ENCODE measurements at regions not wholly inside any gene's neighbourhood (a gene's known extent, or its start where the extent isn't known, plus 50 kb on each side); places are given as distances from the start of the nearest gene placed in this dataset.

DNA sequence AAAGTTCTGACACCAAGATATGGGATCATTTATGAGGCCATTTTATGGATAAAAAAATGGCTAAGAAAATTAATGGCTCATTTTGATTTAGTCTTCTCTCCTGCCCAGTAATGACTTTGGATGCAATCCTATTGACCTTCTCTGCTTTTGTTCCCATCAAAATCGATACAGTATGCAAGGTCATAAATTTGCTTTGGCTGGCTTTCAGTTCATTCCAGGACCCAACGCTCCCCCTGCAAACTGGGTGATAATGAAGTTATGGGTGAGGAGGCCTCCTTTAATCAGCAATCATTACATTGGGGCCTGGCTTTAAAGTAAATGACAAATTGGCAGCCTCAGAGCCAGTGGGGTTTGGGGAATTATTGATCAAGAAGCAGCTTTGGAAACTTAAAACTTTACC is 351.8 kb upstream of the GYPC start:
- 77% methylated on average over 2 of the region's 2 CpGs for WGBS, 2 donors
- intact Hi-C loops (cut with DNase I; ENCODE audit: low total_unique reads), result no loop called here
- TF ChIP-seq, protein P1, sequence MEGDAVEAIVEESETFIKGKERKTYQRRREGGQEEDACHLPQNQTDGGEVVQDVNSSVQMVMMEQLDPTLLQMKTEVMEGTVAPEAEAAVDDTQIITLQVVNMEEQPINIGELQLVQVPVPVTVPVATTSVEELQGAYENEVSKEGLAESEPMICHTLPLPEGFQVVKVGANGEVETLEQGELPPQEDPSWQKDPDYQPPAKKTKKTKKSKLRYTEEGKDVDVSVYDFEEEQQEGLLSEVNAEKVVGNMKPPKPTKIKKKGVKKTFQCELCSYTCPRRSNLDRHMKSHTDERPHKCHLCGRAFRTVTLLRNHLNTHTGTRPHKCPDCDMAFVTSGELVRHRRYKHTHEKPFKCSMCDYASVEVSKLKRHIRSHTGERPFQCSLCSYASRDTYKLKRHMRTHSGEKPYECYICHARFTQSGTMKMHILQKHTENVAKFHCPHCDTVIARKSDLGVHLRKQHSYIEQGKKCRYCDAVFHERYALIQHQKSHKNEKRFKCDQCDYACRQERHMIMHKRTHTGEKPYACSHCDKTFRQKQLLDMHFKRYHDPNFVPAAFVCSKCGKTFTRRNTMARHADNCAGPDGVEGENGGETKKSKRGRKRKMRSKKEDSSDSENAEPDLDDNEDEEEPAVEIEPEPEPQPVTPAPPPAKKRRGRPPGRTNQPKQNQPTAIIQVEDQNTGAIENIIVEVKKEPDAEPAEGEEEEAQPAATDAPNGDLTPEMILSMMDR (IDR thresholded peaks at IDR 0.05), result no peak
- no peak for TF ChIP-seq POLR2A (IDR thresholded peaks at IDR 0.05)
- no peak overlapping the region for H3K4me3 ChIP-seq (ENCODE audit: low read depth, poor library complexity, severe bottlenecking)
- no peak for DNase-seq (ENCODE audit: low spot score in 2 of 2)

DNA sequence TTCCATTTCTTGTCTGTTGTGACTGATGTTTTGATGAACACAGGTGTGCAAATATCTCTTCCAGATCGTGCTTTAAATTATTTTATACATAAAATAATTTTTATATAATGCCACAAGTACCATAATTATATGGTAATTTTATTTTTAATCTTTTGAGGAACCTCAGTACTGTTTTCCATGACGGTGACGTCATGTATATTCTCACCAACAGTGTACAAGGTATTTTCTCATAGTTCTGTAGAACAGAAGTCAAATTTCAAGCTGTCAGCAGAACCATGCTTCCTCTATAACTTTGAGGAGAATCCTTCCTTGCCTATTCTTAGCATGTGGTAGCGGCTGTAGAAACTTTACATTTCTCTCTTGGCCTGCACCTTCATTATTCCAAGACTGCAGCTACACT is 349.4 kb upstream of the GYPC start:
- no peak for TF ChIP-seq POLR2A (IDR thresholded peaks at IDR 0.05)
- TF ChIP-seq, protein P1 (IDR thresholded peaks at IDR 0.05), result no peak
- H3K4me3 ChIP-seq (ENCODE audit: low read depth, poor library complexity, severe bottlenecking), result no peak overlapping the region
- intact Hi-C loops (cut with DNase I; ENCODE audit: low total_unique reads), result no loop called here
- WGBS, 2 donors, result 76 to 82% methylated on average over 4 of the region's 4 CpGs
- DNase-seq (ENCODE audit: low spot score in 2 of 2), result no peak

DNA sequence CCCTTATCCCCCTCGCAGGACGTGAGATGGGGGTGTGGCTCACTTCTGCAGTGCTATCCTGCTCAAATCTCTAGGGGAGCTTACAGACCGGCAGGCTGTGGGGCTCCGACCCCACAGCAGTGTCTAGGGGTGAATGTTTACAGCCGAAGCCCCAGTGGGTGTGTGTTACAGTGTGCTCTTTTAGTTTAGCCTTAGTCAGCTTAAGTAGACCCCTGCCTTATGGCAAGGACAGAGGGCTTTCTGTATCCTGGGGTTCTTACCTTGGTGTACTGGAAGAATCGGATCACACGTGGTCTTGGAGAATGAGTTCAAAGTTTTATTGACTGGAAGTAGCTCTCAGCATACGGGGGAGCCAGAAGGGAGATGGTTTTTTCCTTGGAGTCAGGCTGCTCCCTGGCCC is 348.2 kb upstream of the GYPC start:
- TF ChIP-seq, protein P1 (IDR thresholded peaks at IDR 0.05), result no peak
- TF ChIP-seq POLR2A (IDR thresholded peaks at IDR 0.05), result no peak
- H3K4me3 ChIP-seq (ENCODE audit: low read depth, poor library complexity, severe bottlenecking), result no peak overlapping the region
- 63 to 76% methylated on average over 8 of the region's 8 CpGs for WGBS, 2 donors
- DNase-seq (ENCODE audit: low spot score in 2 of 2), result no peak
- intact Hi-C loops (cut with DNase I; ENCODE audit: low total_unique reads), result no loop called here

DNA sequence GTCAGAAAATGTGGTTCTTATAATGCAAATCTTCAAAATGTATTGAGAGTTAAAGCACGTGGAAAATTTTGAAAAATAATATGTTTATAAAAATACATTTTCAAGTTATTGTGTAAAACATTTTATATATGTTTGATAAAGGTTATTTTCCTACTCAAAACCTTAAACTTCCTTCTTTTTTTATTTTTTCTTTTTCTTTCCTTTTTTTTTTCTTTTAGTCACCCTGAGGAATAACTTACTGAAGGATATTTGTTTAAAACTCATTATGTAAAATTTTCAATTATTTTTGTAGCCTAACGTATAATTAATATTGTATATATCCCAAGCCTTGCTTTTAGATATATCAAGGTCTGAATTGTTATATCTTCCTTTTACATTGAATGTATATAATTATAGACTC is 346.8 kb upstream of the GYPC start:
- H3K4me3 ChIP-seq (ENCODE audit: low read depth, poor library complexity, severe bottlenecking), result no peak overlapping the region
- 85 to 92% methylated on average over 2 of the region's 2 CpGs for WGBS, 2 donors
- intact Hi-C loops (cut with DNase I; ENCODE audit: low total_unique reads), result no loop called here
- DNase-seq (ENCODE audit: low spot score in 2 of 2), result no peak
- TF ChIP-seq POLR2A (IDR thresholded peaks at IDR 0.05), result no peak
- TF ChIP-seq, protein P1 (IDR thresholded peaks at IDR 0.05), result no peak

DNA sequence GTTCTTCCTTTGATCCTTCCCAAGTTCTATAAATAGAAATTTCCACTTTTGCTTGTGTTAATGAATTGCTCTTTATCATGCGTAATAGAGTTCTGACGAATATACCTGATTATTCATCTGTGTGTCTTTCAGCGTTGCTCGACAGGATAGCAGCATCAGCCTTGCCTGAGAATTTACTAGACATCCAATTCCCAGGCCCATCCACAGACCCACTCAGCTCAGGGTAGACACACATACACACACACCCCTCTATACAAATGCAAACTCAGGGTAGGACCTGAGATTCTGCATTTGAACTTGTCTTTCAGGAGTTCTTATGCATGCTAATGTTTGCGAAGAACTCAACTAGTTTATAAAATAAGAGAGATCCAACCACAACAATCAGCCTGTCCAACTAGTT is 343.4 kb upstream of the GYPC start:
- WGBS, 2 donors, result 81 to 87% methylated on average over 5 of the region's 5 CpGs
- H3K4me3 ChIP-seq (ENCODE audit: low read depth, poor library complexity, severe bottlenecking), result no peak overlapping the region
- intact Hi-C loops (cut with DNase I; ENCODE audit: low total_unique reads), result no loop called here
- no peak for DNase-seq (ENCODE audit: low spot score in 2 of 2)
- TF ChIP-seq POLR2A (IDR thresholded peaks at IDR 0.05), result no peak
- TF ChIP-seq, protein P1 (IDR thresholded peaks at IDR 0.05), result no peak

DNA sequence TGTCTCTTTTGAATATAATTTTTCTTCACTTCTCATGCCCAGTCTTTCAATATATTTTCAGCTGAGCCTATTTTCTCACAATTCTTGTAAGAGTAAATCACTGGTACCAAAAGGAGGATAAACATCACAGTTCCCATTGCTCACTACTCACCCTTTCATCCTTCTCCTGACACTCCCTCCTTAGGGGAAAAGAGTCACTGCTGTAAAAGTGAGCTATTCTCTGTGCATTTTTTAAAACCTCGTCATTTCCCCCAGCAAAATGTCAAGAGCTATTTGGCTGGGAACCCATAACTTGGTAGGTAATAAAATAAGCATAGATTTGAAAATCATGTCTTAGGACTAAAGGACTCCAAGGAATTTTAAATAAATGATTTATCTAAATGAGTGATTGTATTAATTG is 340.1 kb upstream of the GYPC start:
- H3K4me3 ChIP-seq (ENCODE audit: low read depth, poor library complexity, severe bottlenecking), result no peak overlapping the region
- no peak for DNase-seq (ENCODE audit: low spot score in 2 of 2)
- TF ChIP-seq, protein P1 (IDR thresholded peaks at IDR 0.05), result no peak
- no peak for TF ChIP-seq POLR2A (IDR thresholded peaks at IDR 0.05)
- 45 to 50% methylated on average over 1 of the region's 1 CpG for WGBS, 2 donors
- intact Hi-C loops (cut with DNase I; ENCODE audit: low total_unique reads), result no loop called here

Measured in lower leg skin (tissue), 4 donors.